KMS-11 (cell line): ENCODE measurements at regions not wholly inside any gene's neighbourhood (a gene's known extent, or its start where the extent isn't known, plus 50 kb on each side); places are given as distances from the start of the nearest gene placed in this dataset.

Experiments
- H2AFZ ChIP-seq: fragments of 200-600 bp; sonication (generic); 2 replicates; pipeline ENCODE4 v1.6.1; 2016; ENCODE audit warnings: antibody characterized with exemption, mixed run types, low read depth
- H3K27ac ChIP-seq: fragments of 200-600 bp; sonication (generic); 2 replicates; pipeline ENCODE4 v1.6.1; 2016; ENCODE audit warnings: mild to moderate bottlenecking, mixed run types
- H3K27me3 ChIP-seq: fragments of 200-600 bp; sonication (generic); 2 replicates; pipeline ENCODE4 v1.6.1; 2017; ENCODE audit warnings: mild to moderate bottlenecking, low read depth, mixed run types, moderate library complexity; ENCODE audit not compliant: insufficient read depth
- H3K36me3 ChIP-seq: fragments of 200-600 bp; sonication (generic); 2 replicates; pipeline ENCODE4 v1.6.1; 2017; ENCODE audit warnings: mild to moderate bottlenecking, mixed run types; ENCODE audit not compliant: insufficient read depth
- H3K4me1 ChIP-seq: fragments of 200-600 bp; sonication (generic); 2 replicates; pipeline ENCODE4 v1.6.1; 2016; ENCODE audit warnings: mild to moderate bottlenecking, low read depth, mixed run types; ENCODE audit not compliant: poor library complexity, severe bottlenecking
- H3K4me2 ChIP-seq: fragments of 200-600 bp; sonication (generic); 2 replicates; pipeline ENCODE4 v1.7.0; 2016; ENCODE audit warnings: mild to moderate bottlenecking, mixed run types
- H3K4me3 ChIP-seq: fragments of 200-600 bp; sonication (generic); IDR thresholded peaks from 2 replicates; pipeline ENCODE4 v1.6.1; 2017; ENCODE audit warnings: low read depth, low read length, mixed read lengths; ENCODE audit not compliant: insufficient read depth
- H3K79me2 ChIP-seq: fragments of 200-600 bp; sonication (generic); 2 replicates; pipeline ENCODE4 v1.6.1; 2016; ENCODE audit warnings: low read depth, mixed run types; ENCODE audit not compliant: insufficient read depth
- H3K9ac ChIP-seq: fragments of 200-600 bp; sonication (generic); 2 replicates; pipeline ENCODE4 v1.6.1; 2016; ENCODE audit warnings: mild to moderate bottlenecking, mixed run types
- H4K20me1 ChIP-seq: fragments of 200-600 bp; sonication (generic); 2 replicates; pipeline ENCODE4 v1.6.1; 2016; ENCODE audit warnings: mild to moderate bottlenecking, mixed run types; ENCODE audit not compliant: insufficient read depth
- CTCF ChIP-seq: fragments of 200-600 bp; sonication (generic); conservative IDR thresholded peaks from 2 replicates; pipeline ENCODE4 v1.6.1; 2017; ENCODE audit warnings: low read depth, mild to moderate bottlenecking, antibody characterized with exemption, low read length, moderate library complexity, mixed read lengths

- H4K20me1 ChIP-seq, result no peaks in the 10 kb centered on the region
- no peak overlapping the region for H3K4me3 ChIP-seq
- H3K9ac ChIP-seq, result no peak overlapping the region
- H3K27ac ChIP-seq, result no peak overlapping the region
- H3K36me3 ChIP-seq, result no peaks in the 10 kb centered on the region
- no peak overlapping the region for H3K4me2 ChIP-seq
- H3K27me3 ChIP-seq, result no peaks in the 10 kb centered on the region
- H3K79me2 ChIP-seq, result no peaks in the 10 kb centered on the region
- TF ChIP-seq CTCF, result no peak
- H2AFZ ChIP-seq, result no peak overlapping the region
- H3K4me1 ChIP-seq, result no peaks in the 10 kb centered on the region
These were observed 85.6 kb upstream of the GHR start for GRCh38 chr5:42337607-42338006.

GRCh38 chr5:42338136-42338535 is 85.1 kb upstream of the GHR start:
- Histone ChIP-seq H3K79me2 (no peaks in the 10 kb centered on the region), H4K20me1 (no peaks in the 10 kb centered on the region), H3K27me3 (no peaks in the 10 kb centered on the region), H3K9ac (no peak overlapping the region), H3K4me3 (no peak overlapping the region), H3K36me3 (no peaks in the 10 kb centered on the region), H3K4me1 (no peaks in the 10 kb centered on the region), H2AFZ (no peak overlapping the region), H3K4me2 (no peak overlapping the region), H3K27ac (no peak overlapping the region)
- TF ChIP-seq CTCF, result no peak

DNA sequence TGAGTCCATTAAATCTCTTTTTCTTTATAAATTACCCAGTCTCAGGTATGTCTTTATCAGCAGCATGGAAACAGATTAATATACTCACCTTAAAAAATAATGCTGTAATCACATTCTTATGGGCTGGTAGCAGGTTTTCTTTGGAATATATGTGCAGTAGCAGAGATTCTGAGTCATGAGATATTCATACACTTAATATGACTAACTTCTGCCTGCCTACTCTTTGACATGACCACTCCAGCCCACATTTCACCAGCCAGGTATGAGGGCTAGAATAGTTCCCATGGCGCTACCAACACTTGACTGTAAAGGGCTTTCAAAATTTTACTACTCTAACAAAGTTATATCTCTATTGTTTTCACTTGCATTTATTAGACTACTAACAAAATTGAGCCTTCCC is 74.1 kb upstream of the GHR start:
- H3K9ac ChIP-seq, result no peak overlapping the region
- no peak overlapping the region for H2AFZ ChIP-seq

GRCh38 chr5:42351956-42352355 is 71.3 kb upstream of the GHR start:
- TF ChIP-seq CTCF, result no peak
- H3K27ac ChIP-seq, result no peak overlapping the region
- no peak overlapping the region for H3K4me2 ChIP-seq
- H3K4me1 ChIP-seq, result no peaks in the 10 kb centered on the region
- H4K20me1 ChIP-seq, result no peaks in the 10 kb centered on the region
- H3K9ac ChIP-seq, result no peak overlapping the region
- no peaks in the 10 kb centered on the region for H3K79me2 ChIP-seq
- H3K4me3 ChIP-seq, result no peak overlapping the region
- no peaks in the 10 kb centered on the region for H3K36me3 ChIP-seq
- no peaks in the 10 kb centered on the region for H3K27me3 ChIP-seq
- H2AFZ ChIP-seq, result no peak overlapping the region

More for the DNA sequence above, 74.1 kb upstream of the GHR start:
- Histone ChIP-seq H3K36me3 (no peaks in the 10 kb centered on the region), H4K20me1 (no peaks in the 10 kb centered on the region), H3K4me1 (no peaks in the 10 kb centered on the region), H3K4me2 (no peak overlapping the region), H3K79me2 (no peaks in the 10 kb centered on the region), H3K27me3 (no peaks in the 10 kb centered on the region), H3K4me3 (no peak overlapping the region), H3K27ac (no peak overlapping the region)
- no peak for TF ChIP-seq CTCF

- H3K27ac ChIP-seq, result no peak overlapping the region
- H2AFZ ChIP-seq, result no peak overlapping the region
- H3K4me3 ChIP-seq, result no peak overlapping the region
These were observed 63.2 kb upstream of the GHR start for GRCh38 chr5:42360056-42360455.

More at GRCh38 chr5:42360056-42360455, 63.2 kb upstream of the GHR start:
- no peaks in the 10 kb centered on the region for H4K20me1 ChIP-seq
- no peaks in the 10 kb centered on the region for H3K4me1 ChIP-seq
- TF ChIP-seq CTCF, result no peak
- H3K4me2 ChIP-seq, result no peak overlapping the region
- H3K9ac ChIP-seq, result no peak overlapping the region
- no peaks in the 10 kb centered on the region for H3K79me2 ChIP-seq
- no peaks in the 10 kb centered on the region for H3K36me3 ChIP-seq
- no peaks in the 10 kb centered on the region for H3K27me3 ChIP-seq
